Osteocyte (in vitro differentiated cells): ENCODE measurements at regions not wholly inside any gene's neighbourhood (a gene's known extent, or its start where the extent isn't known, plus 50 kb on each side); places are given as distances from the start of the nearest gene placed in this dataset.
A peak's percentile ranks its signal among the peaks of the same experiment; 100 is the strongest.
"Not testable (repeated sequence)": the region's sequence is repeated elsewhere in the genome, so short reads cannot be mapped to it uniquely, and the experiment has no call there.

Experiments
- DNase-seq: peaks from one replicate; pipeline ENCODE4 v3.0.0; 2021; ENCODE audit warnings: mixed read lengths; ENCODE audit not compliant: unreplicated experiment; ENCODE audit errors: extremely low spot score
- H3K27ac Mint-ChIP-seq: one replicate; pipeline ENCODE4 v1.8.0; 2021; ENCODE audit warnings: mild to moderate bottlenecking, mixed read lengths; ENCODE audit not compliant: unreplicated experiment
- H3K27me3 Mint-ChIP-seq: one replicate; pipeline ENCODE4 v1.8.0; 2021; ENCODE audit warnings: mixed read lengths; ENCODE audit not compliant: unreplicated experiment
- H3K36me3 Mint-ChIP-seq: one replicate; pipeline ENCODE4 v1.8.0; 2021; ENCODE audit warnings: mixed read lengths; ENCODE audit not compliant: unreplicated experiment
- H3K4me1 Mint-ChIP-seq: one replicate; pipeline ENCODE4 v1.8.0; 2021; ENCODE audit warnings: mixed read lengths; ENCODE audit not compliant: unreplicated experiment
- H3K4me3 Mint-ChIP-seq: one replicate; pipeline ENCODE4 v1.8.0; 2021; ENCODE audit warnings: mild to moderate bottlenecking, moderate library complexity, mixed read lengths; ENCODE audit not compliant: unreplicated experiment
- H3K9me3 Mint-ChIP-seq: one replicate; pipeline ENCODE4 v1.8.0; 2021; ENCODE audit warnings: mixed read lengths; ENCODE audit not compliant: unreplicated experiment
- CTCF ChIP-seq: fragments of 200-600 bp; sonication (generic); IDR thresholded peaks from 2 replicates; pipeline ENCODE4 v1.5.0; 2021; ENCODE audit warnings: antibody characterized with exemption, mild to moderate bottlenecking, moderate library complexity

- no peaks in the 10 kb centered on the region for H3K27me3 Mint-ChIP-seq
- H3K27ac Mint-ChIP-seq = no peak overlapping the region
- no peak for TF ChIP-seq CTCF
- no peak for DNase-seq
- H3K36me3 Mint-ChIP-seq = no peaks in the 10 kb centered on the region
- peaks cover 22% of the 10 kb centered on the region for H3K9me3 Mint-ChIP-seq
- H3K4me1 Mint-ChIP-seq = no peaks in the 10 kb centered on the region
- H3K4me3 Mint-ChIP-seq = no peak overlapping the region
Observed at GRCh38 chr7:157475095-157475494, 138.3 kb downstream of the DNAJB6 start.

- Mint-ChIP-seq H3K4me3 (no peak overlapping the region), H3K9me3 (peaks cover 22% of the 10 kb centered on the region), H3K36me3 (no peaks in the 10 kb centered on the region), H3K27me3 (no peaks in the 10 kb centered on the region), H3K4me1 (no peaks in the 10 kb centered on the region), H3K27ac (no peak overlapping the region)
- TF ChIP-seq CTCF = no peak
- peak; percentile 57 for DNase-seq
Observed at GRCh38 chr7:157475601-157476000, 138.8 kb downstream of the DNAJB6 start.

GRCh38 chr7:157476201-157476600 is 139.4 kb downstream of the DNAJB6 start:
- Mint-ChIP-seq H3K27me3 (no peaks in the 10 kb centered on the region), H3K4me3 (no peak overlapping the region), H3K4me1 (no peaks in the 10 kb centered on the region), H3K27ac (no peak overlapping the region), H3K9me3 (peaks cover 22% of the 10 kb centered on the region), H3K36me3 (no peaks in the 10 kb centered on the region)
- peak; percentile 82 for DNase-seq
- no peak for TF ChIP-seq CTCF

DNA sequence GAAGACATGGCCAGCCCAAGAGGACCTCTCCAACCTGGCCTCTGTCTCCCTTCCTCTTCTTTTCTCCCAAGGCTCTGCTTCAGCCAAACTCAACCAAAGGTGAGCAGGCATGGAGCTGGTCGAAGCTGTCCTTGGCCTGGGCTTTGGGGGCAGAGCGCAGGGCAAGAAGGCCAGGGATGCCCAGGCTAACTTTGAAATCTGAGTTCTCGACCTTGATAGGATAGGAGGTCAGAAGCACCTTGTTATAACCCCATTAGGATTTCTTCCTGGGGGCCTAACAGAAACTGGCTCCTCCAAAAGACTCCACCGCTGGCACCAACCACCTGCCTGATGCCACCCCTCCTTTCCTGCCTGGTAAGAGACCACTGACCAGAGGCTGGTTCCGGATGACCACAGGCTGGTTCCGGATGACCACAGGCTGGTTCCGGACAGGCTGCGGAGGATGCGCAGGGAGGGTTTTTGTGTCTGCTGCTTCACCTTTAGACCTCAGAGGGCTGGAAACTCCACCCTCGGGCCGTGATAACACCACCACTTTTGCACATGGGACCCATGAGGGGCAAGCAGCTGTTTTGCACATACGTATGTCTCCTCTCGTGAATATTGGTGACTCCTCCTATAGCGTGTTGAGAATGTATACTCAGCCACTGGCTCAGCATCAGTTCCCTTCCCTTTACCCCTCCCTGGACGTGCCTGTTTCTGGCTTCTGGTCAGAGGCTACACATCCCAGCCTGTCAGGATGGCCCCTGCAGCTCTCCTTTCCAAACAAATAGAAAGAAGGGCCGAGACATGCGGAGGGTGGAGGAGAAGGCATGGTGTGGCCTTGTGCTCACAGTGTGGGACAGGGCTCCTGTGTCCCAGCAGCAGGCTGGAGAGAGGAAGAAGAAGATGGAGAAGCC is 140.1 kb downstream of the DNAJB6 start:
- no peaks in the 10 kb centered on the region for H3K27me3 Mint-ChIP-seq
- H3K36me3 Mint-ChIP-seq = no peaks in the 10 kb centered on the region
- no peak overlapping the region for H3K27ac Mint-ChIP-seq
- no peak overlapping the region for H3K4me3 Mint-ChIP-seq
- H3K9me3 Mint-ChIP-seq = peaks cover 19% of the 10 kb centered on the region
- DNase-seq = peak; percentile 82
- no peak for TF ChIP-seq CTCF
- H3K4me1 Mint-ChIP-seq = no peaks in the 10 kb centered on the region

- H3K9me3 Mint-ChIP-seq = peaks cover 15% of the 10 kb centered on the region
- H3K27ac Mint-ChIP-seq = no peak overlapping the region
- peak; percentile 70 for DNase-seq
- no peaks in the 10 kb centered on the region for H3K4me1 Mint-ChIP-seq
- no peaks in the 10 kb centered on the region for H3K27me3 Mint-ChIP-seq
- no peak overlapping the region for H3K4me3 Mint-ChIP-seq
- no peaks in the 10 kb centered on the region for H3K36me3 Mint-ChIP-seq
- no peak for TF ChIP-seq CTCF
Observed at GRCh38 chr7:157477550-157478212, 140.9 kb downstream of the DNAJB6 start.

DNA sequence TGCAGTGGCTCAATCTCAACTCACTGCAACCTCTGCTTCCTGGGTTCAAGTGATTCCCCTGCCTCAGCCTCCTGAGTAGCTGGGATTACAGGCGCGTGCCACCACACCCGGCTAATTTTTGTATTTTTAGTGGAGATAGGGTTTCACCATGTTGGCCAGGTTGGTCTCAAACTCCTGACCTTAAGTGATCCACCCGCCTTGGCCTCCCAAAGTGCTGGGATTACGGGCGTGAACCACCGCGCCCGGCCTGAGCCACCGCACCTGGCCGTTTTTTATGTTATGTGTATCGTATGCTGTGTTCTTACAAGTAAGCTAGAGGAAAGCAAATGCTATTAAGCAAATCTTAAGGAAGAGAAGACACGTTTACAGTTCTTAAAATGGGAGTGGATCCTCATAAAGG is 141.8 kb downstream of the DNAJB6 start:
- not testable (repeated sequence) for H3K27ac Mint-ChIP-seq

More for the DNA sequence above, 141.8 kb downstream of the DNAJB6 start:
- not testable (repeated sequence) for H3K27me3 Mint-ChIP-seq, H3K9me3 Mint-ChIP-seq, H3K36me3 Mint-ChIP-seq, H3K4me1 Mint-ChIP-seq, H3K4me3 Mint-ChIP-seq
- DNase-seq = peak; percentile 65
